SK-N-SH (cell line): ENCODE measurements at regions not wholly inside any gene's neighbourhood (a gene's known extent, or its start where the extent isn't known, plus 50 kb on each side); places are given as distances from the start of the nearest gene placed in this dataset.

Experiments
- CTCF ChIA-PET: fragments of 300-600, 350-600 bp; formaldehyde crosslinking; extraction: SDS; loops from one replicate; lab custom pipeline; 2021; lab: Yijun Ruan, JAX
- POLR2A ChIA-PET: fragments of 350-600 bp; sonication (Branson Sonifier 250); formaldehyde crosslinking; extraction: SDS; loops from one replicate; lab custom pipeline; 2020; ENCODE audit warnings: antibody characterized with exemption, inconsistent platforms; lab: Yijun Ruan, JAX
- DNase-seq: peaks from one replicate; pipeline ENCODE4 v3.0.0; 2012
- H2AFZ ChIP-seq: fragments of 200-600 bp; sonication (generic); 2 replicates; pipeline ENCODE4 v1.8.1; 2016; ENCODE audit warnings: antibody characterized with exemption, mild to moderate bottlenecking, low read depth
- H3F3A ChIP-seq: fragments of 200-600 bp; sonication (generic); replicated peaks from 2 replicates; pipeline ENCODE3; 2016; ENCODE audit warnings: antibody characterized with exemption, mild to moderate bottlenecking; ENCODE audit not compliant: insufficient read depth
- H3K27ac ChIP-seq, 2 experiments: fragments of 200-500 bp in 1 of 2; fragments of 200-600 bp in 1 of 2; sonication (Bioruptor generic) in 1 of 2; sonication (generic), shearing (Covaris generic) in 1 of 2; 2 replicates each; pipeline versions ENCODE4 v1.5.1 to v1.6.1; 2014 to 2016; ENCODE audit warnings: low read depth in 2 of 2, inconsistent platforms in 1 of 2, low read length in 1 of 2, mild to moderate bottlenecking in 1 of 2, mixed read lengths in 1 of 2
- H3K27me3 ChIP-seq: fragments of 200-600 bp; sonication (generic), shearing (Covaris generic); 2 replicates; pipeline ENCODE4 v1.6.1; 2016; ENCODE audit warnings: mixed run types; ENCODE audit not compliant: insufficient read depth
- H3K36me3 ChIP-seq, 2 experiments: fragments of 200-500 bp in 1 of 2; fragments of 200-600 bp in 1 of 2; sonication (Bioruptor generic) in 1 of 2; sonication (generic) in 1 of 2; replicated peaks in 1 of 2; 2 replicates each; pipeline versions ENCODE3 to v1.5.1; 2014 to 2016; ENCODE audit warnings: low read length in 1 of 2, mild to moderate bottlenecking in 1 of 2; ENCODE audit not compliant: insufficient read depth in 2 of 2, control insufficient read depth in 1 of 2
- H3K4me1 ChIP-seq, 2 experiments: fragments of 200-500 bp in 1 of 2; fragments of 200-600 bp in 1 of 2; sonication (Bioruptor generic) in 1 of 2; sonication (generic), shearing (Covaris generic) in 1 of 2; 2 replicates each; pipeline versions ENCODE4 v1.5.1 to v1.6.1; 2014 to 2016; ENCODE audit warnings: low read depth in 1 of 2, low read length in 1 of 2, mixed run types in 1 of 2; ENCODE audit not compliant: insufficient read depth in 2 of 2, control insufficient read depth in 1 of 2
- H3K4me2 ChIP-seq: fragments of 200-600 bp; sonication (generic), shearing (Covaris generic); 2 replicates; pipeline ENCODE4 v1.6.1; 2017; ENCODE audit warnings: mixed run types
- H3K4me3 ChIP-seq, 2 experiments: fragments of 200-500 bp in 1 of 2; fragments of 200-600 bp in 1 of 2; sonication (Bioruptor generic) in 1 of 2; sonication (generic), shearing (Covaris generic) in 1 of 2; 2 replicates each; pipeline versions ENCODE4 v1.5.1 to v1.8.1; 2014 to 2016; ENCODE audit warnings: low read depth in 2 of 2, inconsistent platforms in 1 of 2, low read length in 1 of 2, mild to moderate bottlenecking in 1 of 2, mixed read lengths in 1 of 2, moderate library complexity in 1 of 2
- H3K79me2 ChIP-seq: fragments of 200-600 bp; sonication (generic); 2 replicates; pipeline ENCODE4 v1.8.1; 2017; ENCODE audit warnings: mild to moderate bottlenecking; ENCODE audit not compliant: insufficient read depth
- H3K9ac ChIP-seq: fragments of 200-600 bp; sonication (generic); 2 replicates; pipeline ENCODE4 v1.6.1; 2017; ENCODE audit warnings: mixed run types
- H3K9me2 ChIP-seq: fragments of 200-600 bp; sonication (generic); 2 replicates; pipeline ENCODE4 v1.6.1; 2017; ENCODE audit warnings: mixed run types
- H3K9me3 ChIP-seq: fragments of 200-600 bp; sonication (generic); 2 replicates; pipeline ENCODE4 v1.6.1; 2017; ENCODE audit warnings: mixed run types, mild to moderate bottlenecking, moderate library complexity
- H4K20me1 ChIP-seq: fragments of 200-600 bp; sonication (generic); 2 replicates; pipeline ENCODE4 v1.6.1; 2017; ENCODE audit warnings: mild to moderate bottlenecking, mixed run types; ENCODE audit not compliant: insufficient read depth
- CTCF ChIP-seq: fragments of 200-600 bp; sonication (generic); IDR thresholded peaks from 2 replicates; pipeline ENCODE4 v1.6.1; 2017; ENCODE audit warnings: antibody characterized with exemption, mild to moderate bottlenecking, moderate library complexity
- ELF1 ChIP-seq: IDR thresholded peaks from 2 replicates; pipeline ENCODE4 v1.4.0; 2012
- FOXJ3 ChIP-seq: sonication (generic); formaldehyde crosslinking; IDR thresholded peaks from 2 replicates; pipeline ENCODE4 v1.5.1; 2020; ENCODE audit warnings: mild to moderate bottlenecking, missing genetic modification reagents
- FOXM1 ChIP-seq: IDR thresholded peaks from 2 replicates; pipeline ENCODE4 v1.4.0; 2012; ENCODE audit warnings: low read depth, mild to moderate bottlenecking
- GATA2 ChIP-seq: sonication (generic); formaldehyde crosslinking; IDR thresholded peaks from 2 replicates; pipeline ENCODE4 v1.5.0; 2020; ENCODE audit warnings: mild to moderate bottlenecking, missing genetic modification reagents
- JUND ChIP-seq: IDR thresholded peaks from 2 replicates; pipeline ENCODE4 v1.4.0; 2012
- MXI1 ChIP-seq: IDR thresholded peaks from 2 replicates; pipeline ENCODE4 v1.6.1; 2012; ENCODE audit warnings: mild to moderate bottlenecking, low read depth, low read length, improper control_type of control experiment
- PBX3 ChIP-seq: IDR thresholded peaks from 2 replicates; pipeline ENCODE4; 2012
- POLR2AphosphoS5 ChIP-seq: IDR thresholded peaks from 2 replicates; pipeline ENCODE4 v1.6.1; 2012; ENCODE audit warnings: low read depth, low read length
- RCOR1 ChIP-seq: fragments of 150-350 bp; IDR thresholded peaks from 2 replicates; pipeline ENCODE4 v1.6.1; 2017; ENCODE audit warnings: antibody characterized with exemption, low read length
- RFX5 ChIP-seq: IDR thresholded peaks from 2 replicates; pipeline ENCODE4 v1.6.1; 2012; ENCODE audit warnings: mild to moderate bottlenecking, improper control_type of control experiment, low read length
- SIN3A ChIP-seq: IDR thresholded peaks from 2 replicates; pipeline ENCODE4 v1.6.1; 2012; ENCODE audit warnings: low read depth, mild to moderate bottlenecking, low read length, moderate library complexity, borderline replicate concordance
- SMC3 ChIP-seq: IDR thresholded peaks from 2 replicates; pipeline ENCODE4 v1.6.1; 2012; ENCODE audit warnings: low read depth, low read length, improper control_type of control experiment
- TAF1 ChIP-seq: IDR thresholded peaks from 2 replicates; pipeline ENCODE4 v1.6.1; 2012; ENCODE audit warnings: low read depth, mild to moderate bottlenecking, low read length, moderate library complexity, borderline replicate concordance
- YY1 ChIP-seq: IDR thresholded peaks from 2 replicates; pipeline ENCODE4 v1.4.0; 2012; ENCODE audit warnings: low read depth, mild to moderate bottlenecking
- WGBS: methylation state at CpG from one replicate; pipeline ENCODE4 v1.1.6; 2017; ENCODE audit warnings: low lambda C conversion rate; 5-methylcytosine and 5-hydroxymethylcytosine counted together

GRCh38 chr15:47974724-47975123 lies 146.1 kb upstream of the SLC24A5 start:
- no peak overlapping the region for H3K27ac ChIP-seq
- H3K9me3 ChIP-seq: no peaks in the 10 kb centered on the region
- H3F3A ChIP-seq: no peaks in the 10 kb centered on the region
- TF ChIP-seq ELF1 (no peak), POLR2AphosphoS5 (no peak), TAF1 (no peak), JUND (no peak), PBX3 (no peak), FOXM1 (no peak), FOXJ3 (CRISPR knock-in tag) (no peak), RCOR1 (no peak), GATA2 (CRISPR knock-in tag) (no peak)
- TF ChIP-seq, all 33 proteins: peak for 0
- Histone ChIP-seq H3K27me3 (no peaks in the 10 kb centered on the region), H4K20me1 (no peaks in the 10 kb centered on the region), H2AFZ (no peak overlapping the region), H3K4me1 (no peaks in the 10 kb centered on the region), H3K4me3 (no peak overlapping the region), H3K9ac (no peak overlapping the region), H3K79me2 (no peaks in the 10 kb centered on the region), H3K4me2 (no peak overlapping the region), H3K36me3 (no peaks in the 10 kb centered on the region), H3K9me2 (no peaks in the 10 kb centered on the region)
- POLR2A ChIA-PET: no interaction called here
- no peak for DNase-seq
- CTCF ChIA-PET: interaction anchor here (1.1 to 1.3 kb wide), 2 partner anchors 9 to 13 kb away, joined by 3 to 4 read pairs; no protein-coding TSS in a partner anchor
- 15% methylated on average over 1 of the region's 1 CpG for WGBS

GRCh38 chr15:47975427-47975826 lies 145.4 kb upstream of the SLC24A5 start:
- Histone ChIP-seq H3K4me2 (no peak overlapping the region), H2AFZ (no peak overlapping the region), H3K27me3 (no peaks in the 10 kb centered on the region), H3F3A (no peaks in the 10 kb centered on the region), H3K9me3 (no peaks in the 10 kb centered on the region), H3K9me2 (no peaks in the 10 kb centered on the region), H3K27ac (no peak overlapping the region), H3K4me3 (no peak overlapping the region), H3K36me3 (no peaks in the 10 kb centered on the region), H3K79me2 (no peaks in the 10 kb centered on the region), H3K4me1 (no peaks in the 10 kb centered on the region), H3K9ac (no peak overlapping the region), H4K20me1 (no peaks in the 10 kb centered on the region)
- DNase-seq: no peak
- TF ChIP-seq SMC3 (no peak), MXI1 (no peak), CTCF (no peak), RCOR1 (no peak), RFX5 (no peak), SIN3A (no peak), YY1 (no peak)
- ChIA-PET CTCF (interaction anchor here (1.0 to 1.7 kb wide), 3 partner anchors 9 to 776 kb away, joined by 3 to 13 read pairs (median 5); no protein-coding TSS in a partner anchor), POLR2A (no interaction called here)
